Esophagus (tissue), 2 donors: ENCODE measurements at regions not wholly inside any gene's neighbourhood (a gene's known extent, or its start where the extent isn't known, plus 50 kb on each side); places are given as distances from the start of the nearest gene placed in this dataset.
"Not testable (repeated sequence)": the region's sequence is repeated elsewhere in the genome, so short reads cannot be mapped to it uniquely, and the experiment has no call there.

Source experiments
- H3K27ac ChIP-seq, 2 donors: one replicate each; pipeline ENCODE4 v1.5.1; 2013; ENCODE audit warnings: low read depth in 2 of 2, mild to moderate bottlenecking in 2 of 2, inconsistent platforms in 1 of 2, low read length in 1 of 2, moderate library complexity in 1 of 2
- H3K27me3 ChIP-seq, 2 donors: one replicate each; pipeline ENCODE4 v1.6.1; 2013; ENCODE audit warnings: low read length in 2 of 2, control low read depth in 1 of 2, mild to moderate bottlenecking in 1 of 2; ENCODE audit not compliant: insufficient read depth in 2 of 2, control insufficient read depth in 1 of 2
- H3K36me3 ChIP-seq, 2 donors: one replicate each; pipeline ENCODE4 v1.6.1; 2013; ENCODE audit warnings: low read length in 1 of 2; ENCODE audit not compliant: control insufficient read depth in 2 of 2, insufficient read depth in 2 of 2
- H3K4me1 ChIP-seq, 2 donors: one replicate each; pipeline ENCODE4 v1.6.1; 2013; ENCODE audit warnings: low read length in 1 of 2; ENCODE audit not compliant: control insufficient read depth in 2 of 2, insufficient read depth in 2 of 2
- H3K4me3 ChIP-seq, 2 donors: one replicate each; pipeline ENCODE4 v1.5.1; 2013; ENCODE audit warnings: low read length in 2 of 2, mild to moderate bottlenecking in 2 of 2, low read depth in 1 of 2, moderate library complexity in 1 of 2
- H3K9me3 ChIP-seq, 2 donors: one replicate each; pipeline ENCODE4 v1.6.1; 2013; ENCODE audit warnings: mild to moderate bottlenecking in 2 of 2, low read depth in 1 of 2, low read length in 1 of 2, moderate library complexity in 1 of 2; ENCODE audit not compliant: control insufficient read depth in 2 of 2, insufficient read depth in 1 of 2
- WGBS, 2 donors: extraction: QIAGEN DNeasy Blood & Tissue Kit; methylation state at CpG; one replicate each; pipeline ENCODE4 v1.1.7; 2013; 5-methylcytosine and 5-hydroxymethylcytosine counted together
- donor health status: healthy with polysubstance abuse.
- donor health status: Bipolar disorder and iron deficiency.

DNA sequence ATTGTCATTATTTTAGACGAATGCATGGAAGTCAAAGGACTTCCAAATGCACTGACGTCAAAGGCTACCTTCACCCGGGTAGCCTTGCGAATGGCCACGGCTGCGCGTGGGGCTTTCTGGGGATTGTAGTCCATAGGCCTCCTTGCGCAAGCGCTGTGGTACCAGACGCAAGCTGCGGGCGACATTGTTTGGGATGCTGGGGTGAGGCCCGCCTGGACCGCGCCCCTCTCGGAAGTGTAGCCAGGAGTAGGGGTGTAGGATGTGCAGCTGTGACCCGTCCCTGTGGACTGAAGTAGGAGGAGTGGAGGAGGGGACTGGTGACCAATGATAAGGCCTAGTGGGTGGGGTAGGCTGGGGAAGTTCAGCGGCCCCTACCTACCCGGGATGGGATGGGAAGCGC lies 720.0 kb upstream of the DEFB115 start:
- H3K9me3 ChIP-seq, H3K27ac ChIP-seq, H3K36me3 ChIP-seq, H3K27me3 ChIP-seq, H3K4me1 ChIP-seq, H3K4me3 ChIP-seq: not testable (repeated sequence)
- WGBS, 2 donors: 32 to 40% methylated on average over 20 of the region's 20 CpGs

DNA sequence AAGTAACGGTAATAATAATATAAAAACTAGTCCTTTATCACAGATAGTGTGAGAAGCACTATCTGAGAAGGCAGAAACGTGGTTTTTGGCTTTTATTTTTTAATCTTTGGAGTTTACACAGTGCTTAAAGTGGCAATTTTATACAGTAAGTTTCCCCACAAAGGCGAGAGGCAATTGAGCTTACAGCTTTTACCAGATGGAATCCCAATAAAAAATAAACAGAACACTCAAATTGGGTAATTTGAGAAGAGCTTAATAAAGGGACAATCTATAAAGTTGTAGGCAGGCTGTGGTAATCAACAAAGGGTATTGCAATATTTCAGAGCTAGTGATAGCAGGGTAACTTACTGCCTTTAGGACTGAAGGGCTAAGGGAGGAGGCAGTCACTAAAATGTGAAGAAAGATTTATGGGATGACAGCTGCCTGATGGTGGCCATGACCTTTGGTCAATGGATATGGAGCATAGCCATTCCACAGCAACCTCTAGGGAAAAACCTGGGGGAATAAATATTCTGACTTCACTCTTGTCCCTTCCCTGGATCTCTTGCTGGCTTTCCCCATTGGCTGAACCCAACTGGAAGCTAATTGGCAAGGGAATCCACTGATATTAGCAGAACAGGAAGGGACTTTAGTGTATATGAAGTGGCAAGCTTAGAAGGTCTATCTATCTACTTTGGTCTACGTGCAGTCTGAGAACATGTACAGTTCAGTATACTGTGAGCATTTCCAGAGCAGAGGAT lies 717.0 kb upstream of the DEFB115 start:
- 54 to 76% methylated on average over 3 of the region's 4 CpGs for WGBS, 2 donors

DNA sequence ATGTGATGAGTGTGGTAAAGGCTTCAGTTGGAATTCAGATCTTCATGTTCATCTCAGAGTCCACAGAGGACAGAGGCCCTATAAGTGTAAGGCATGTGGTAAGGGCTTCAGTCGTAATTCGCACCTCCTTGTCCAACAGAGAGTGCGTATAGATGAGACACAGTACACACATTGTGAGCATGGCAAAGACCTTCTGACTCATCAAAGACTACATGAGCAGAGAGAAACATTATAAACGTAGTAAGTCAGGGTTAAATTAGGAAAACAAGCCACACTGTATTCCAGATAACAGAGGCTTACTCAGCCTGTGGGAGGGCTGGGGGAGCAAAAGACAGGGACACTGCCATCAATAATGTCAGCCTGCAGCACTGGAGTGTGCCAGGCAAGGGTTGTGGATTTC lies 706.2 kb upstream of the DEFB115 start:
- 57 to 60% methylated on average over 4 of the region's 4 CpGs for WGBS, 2 donors
- not testable (repeated sequence) for H3K4me3 ChIP-seq, H3K36me3 ChIP-seq, H3K27me3 ChIP-seq, H3K9me3 ChIP-seq, H3K27ac ChIP-seq, H3K4me1 ChIP-seq

More for the DNA sequence above, 717.0 kb upstream of the DEFB115 start:
- not testable (repeated sequence) for H3K4me1 ChIP-seq, H3K36me3 ChIP-seq, H3K27ac ChIP-seq, H3K27me3 ChIP-seq, H3K4me3 ChIP-seq, H3K9me3 ChIP-seq

DNA sequence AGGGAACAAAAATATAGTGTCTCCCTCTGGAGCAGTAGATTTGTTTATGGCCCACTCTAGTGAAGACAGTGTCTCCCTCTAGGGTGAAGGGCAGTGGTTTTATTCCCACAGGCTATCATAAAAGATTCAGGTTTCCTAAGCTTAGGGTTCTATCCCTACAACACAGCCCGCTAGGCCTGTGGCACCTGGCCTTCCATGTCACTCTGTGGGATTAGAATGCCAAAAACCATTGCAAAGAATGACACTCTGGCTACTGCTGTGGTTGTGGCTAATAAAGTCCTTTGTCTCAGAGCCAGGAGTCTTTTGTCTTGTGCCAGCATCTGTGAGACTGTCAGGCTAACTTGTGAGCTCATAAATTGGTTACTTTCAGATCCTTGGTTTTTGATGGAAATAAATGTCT lies 700.7 kb upstream of the DEFB115 start:
- WGBS, 2 donors: 55 to 63% methylated on average over 1 of the region's 1 CpG
- H3K4me1 ChIP-seq, H3K4me3 ChIP-seq, H3K9me3 ChIP-seq, H3K36me3 ChIP-seq, H3K27me3 ChIP-seq, H3K27ac ChIP-seq: not testable (repeated sequence)

DNA sequence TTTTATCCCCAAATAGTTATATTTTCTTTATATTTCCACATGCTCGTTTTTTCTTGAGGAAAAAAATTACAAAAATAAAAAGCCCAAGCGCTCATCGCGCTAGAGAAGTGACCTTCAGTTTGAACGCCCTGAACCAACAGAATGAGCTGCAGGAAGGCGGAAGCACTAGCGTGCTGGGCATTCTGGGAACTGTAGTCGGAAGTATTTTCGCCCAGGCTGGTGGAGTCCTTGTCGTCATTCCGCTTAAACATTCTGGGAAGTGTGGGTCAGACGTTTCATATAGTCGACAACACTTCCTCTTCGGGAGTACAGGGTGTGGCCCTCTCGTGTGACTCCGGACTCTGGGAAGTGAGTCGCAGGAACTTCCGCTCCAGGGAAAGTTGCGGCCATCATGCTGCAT lies 692.4 kb upstream of the DEFB115 start:
- H3K36me3 ChIP-seq, H3K4me3 ChIP-seq, H3K4me1 ChIP-seq, H3K27me3 ChIP-seq, H3K27ac ChIP-seq, H3K9me3 ChIP-seq: not testable (repeated sequence)
- WGBS, 2 donors: 63 to 69% methylated on average over 18 to 19 of the region's 19 CpGs

DNA sequence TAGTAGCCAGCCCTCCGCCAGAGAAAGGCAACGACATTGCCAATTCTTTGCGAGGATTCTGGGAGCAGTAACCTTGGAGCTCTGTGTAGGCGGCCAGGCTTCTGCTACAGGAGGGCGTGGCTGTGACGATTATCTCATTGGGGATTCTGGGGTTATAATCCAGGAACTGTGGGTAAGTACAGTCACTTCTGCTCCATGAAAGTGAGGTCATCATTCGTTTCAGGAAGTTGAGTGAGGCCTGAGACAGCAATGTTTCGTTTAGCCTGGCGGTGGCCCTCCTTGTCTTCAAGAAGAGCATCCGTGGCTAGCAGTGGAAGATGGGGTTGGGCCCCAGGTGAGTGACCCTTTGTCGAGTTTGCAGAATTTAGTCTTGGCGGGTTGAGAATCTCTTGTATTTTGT lies 687.6 kb upstream of the DEFB115 start:
- not testable (repeated sequence) for H3K9me3 ChIP-seq, H3K4me3 ChIP-seq, H3K4me1 ChIP-seq, H3K27me3 ChIP-seq, H3K36me3 ChIP-seq, H3K27ac ChIP-seq
- WGBS, 2 donors: 82 to 83% methylated on average over 9 to 11 of the region's 12 CpGs

DNA sequence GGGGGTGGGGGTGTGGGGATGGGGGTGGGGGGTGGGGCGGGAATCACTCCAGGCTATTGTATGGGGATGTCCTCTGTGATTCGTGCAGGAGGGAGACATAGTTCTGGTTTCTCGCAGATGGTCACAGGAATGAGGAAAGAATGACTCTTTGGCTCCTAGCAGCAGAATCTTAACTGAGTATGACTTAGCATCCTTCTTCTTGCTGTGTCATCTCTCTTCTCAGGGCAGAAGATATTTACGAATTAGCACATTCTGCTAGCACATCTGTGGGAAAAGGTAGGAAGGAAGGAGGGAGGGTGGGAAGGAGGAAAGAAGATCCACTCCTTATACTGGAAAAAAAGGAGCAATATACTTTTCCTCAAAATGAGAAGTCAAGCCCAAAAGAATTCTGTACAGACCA lies 686.8 kb upstream of the DEFB115 start:
- not testable (repeated sequence) for H3K27me3 ChIP-seq, H3K27ac ChIP-seq, H3K36me3 ChIP-seq, H3K4me1 ChIP-seq, H3K9me3 ChIP-seq, H3K4me3 ChIP-seq
- WGBS, 2 donors: 71 to 76% methylated on average over 4 of the region's 4 CpGs

DNA sequence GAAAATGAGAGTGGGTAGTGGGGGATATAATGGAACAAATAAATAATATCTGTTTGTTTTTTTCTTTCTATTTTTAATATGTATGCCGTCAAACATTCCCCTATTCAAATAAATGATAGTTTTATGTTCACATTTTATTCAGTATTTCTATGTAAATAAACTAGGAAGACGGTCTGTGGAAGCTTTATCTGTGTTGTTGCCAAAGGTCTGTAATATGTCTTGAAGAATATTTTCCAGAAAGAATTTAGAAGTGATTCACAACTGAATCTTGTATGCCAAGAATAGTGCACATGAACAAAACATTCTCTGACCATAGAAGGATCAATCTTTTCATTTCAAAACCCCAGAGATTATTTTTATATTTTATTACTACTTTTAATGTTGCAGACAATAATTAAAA lies 683.1 kb upstream of the DEFB115 start:
- H3K4me3 ChIP-seq, H3K4me1 ChIP-seq, H3K36me3 ChIP-seq, H3K9me3 ChIP-seq, H3K27ac ChIP-seq, H3K27me3 ChIP-seq: not testable (repeated sequence)
- WGBS, 2 donors: 54 to 56% methylated on average over 2 of the region's 2 CpGs

DNA sequence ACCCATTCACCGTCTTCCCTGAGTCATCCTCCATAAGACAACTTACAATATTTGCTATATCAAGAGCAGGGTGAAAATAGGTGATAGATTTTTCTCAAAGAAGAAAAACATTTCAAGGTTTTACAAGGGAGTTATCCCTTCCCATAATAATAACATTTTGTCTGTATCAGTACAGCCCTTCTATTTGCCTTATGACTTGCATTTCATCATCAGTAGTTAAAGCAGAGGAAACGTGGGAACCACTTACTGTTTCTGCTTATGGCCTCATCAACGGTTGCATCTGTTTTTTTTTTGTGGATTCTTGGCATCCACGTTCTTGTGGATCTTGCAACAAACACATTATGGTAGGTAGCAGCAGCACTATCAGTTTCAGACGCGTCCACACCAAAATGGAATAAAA lies 678.4 kb upstream of the DEFB115 start:
- H3K27ac ChIP-seq: not testable (repeated sequence)

DNA sequence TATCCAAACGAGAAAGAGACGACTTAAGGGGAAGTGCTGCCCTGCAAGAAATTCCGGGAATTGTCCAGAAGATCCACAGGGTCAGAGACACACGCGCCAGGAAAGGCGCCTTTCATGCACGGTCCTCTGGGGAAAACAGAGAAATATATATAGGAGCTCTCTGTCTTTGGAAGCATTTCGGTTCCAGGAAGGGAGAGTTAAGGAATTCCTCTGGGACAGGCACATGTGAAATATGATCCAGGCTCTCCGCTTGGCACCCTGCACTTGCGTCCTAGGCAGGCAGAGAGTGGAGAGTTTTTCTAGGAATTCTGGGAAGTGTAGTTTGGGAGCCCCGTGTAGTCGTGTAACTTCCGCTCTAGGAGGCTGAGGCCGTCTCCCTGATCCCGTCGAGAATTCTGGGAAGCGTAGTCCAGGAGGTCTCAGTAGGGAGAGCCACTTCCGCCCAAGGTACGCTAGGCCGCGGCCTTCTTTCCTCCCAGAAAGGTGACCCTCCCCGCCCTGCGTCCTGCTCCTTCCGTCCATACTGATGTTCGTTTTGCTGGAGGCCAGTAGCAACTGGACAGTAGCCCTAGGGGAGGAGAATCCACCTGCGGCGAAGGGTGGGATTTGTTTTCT lies 677.5 kb upstream of the DEFB115 start:
- H3K4me1 ChIP-seq, H3K27me3 ChIP-seq, H3K9me3 ChIP-seq, H3K36me3 ChIP-seq: not testable (repeated sequence)
- 19 to 20% methylated on average over 22 to 27 of the region's 27 CpGs for WGBS, 2 donors
- peak overlapping the region in 1 of 2 donors; percentile 59 for H3K27ac ChIP-seq
- peak overlapping the region; percentile 41 to 42 for H3K4me3 ChIP-seq

More for the DNA sequence above, 678.4 kb upstream of the DEFB115 start:
- H3K9me3 ChIP-seq, H3K4me3 ChIP-seq, H3K4me1 ChIP-seq, H3K27me3 ChIP-seq, H3K36me3 ChIP-seq: not testable (repeated sequence)
- 46 to 57% methylated on average over 4 to 5 of the region's 6 CpGs for WGBS, 2 donors
